ENCODE measurements at regions not wholly inside any gene's neighbourhood (a gene's known extent, or its start where the extent isn't known, plus 50 kb on each side); places are given as distances from the start of the nearest gene placed in this dataset.

DNA sequence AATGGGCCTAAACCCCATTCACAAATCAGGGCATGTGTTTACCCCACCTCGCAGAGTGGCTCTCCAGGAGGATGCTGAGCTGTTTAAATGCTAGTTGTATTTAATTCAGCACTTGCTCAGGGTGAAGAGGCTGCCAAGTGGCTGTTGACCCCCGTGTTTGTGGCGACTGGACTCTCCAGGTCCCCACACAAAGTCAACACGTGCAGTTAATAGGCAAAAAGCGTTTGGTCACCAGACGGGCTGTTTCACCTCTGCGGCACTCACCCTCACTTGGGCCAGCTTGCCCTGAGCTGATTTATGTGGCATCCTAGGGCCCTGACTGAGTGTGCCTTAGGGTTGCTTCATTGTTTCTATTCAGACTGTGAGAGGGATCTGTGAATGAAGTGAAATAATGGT is 152.3 kb downstream of the GAS1 start:
- no peaks in the 10 kb centered on the region for H3F3A ChIP-seq (ENCODE audit: low read depth)
- no peaks in the 10 kb centered on the region for H3K9me2 ChIP-seq (replicated peaks; ENCODE audit: low read depth, low read length)
- H4K20me1 ChIP-seq (ENCODE audit: insufficient read depth, low read length, poor library complexity, severe bottlenecking) = no peaks in the 10 kb centered on the region
- no peak overlapping the region for H3K4me3 ChIP-seq (ENCODE audit: low read length, poor library complexity, severe bottlenecking)
- no peak overlapping the region for H3K9ac ChIP-seq (ENCODE audit: low read depth, low read length, poor library complexity, severe bottlenecking)
- no peaks in the 10 kb centered on the region for H3K79me2 ChIP-seq (ENCODE audit: insufficient read depth, low read length)
- no peaks in the 10 kb centered on the region for H3K36me3 ChIP-seq (ENCODE audit: insufficient read depth, low read length)
- H3K4me1 ChIP-seq (ENCODE audit: insufficient read depth, low read length, poor library complexity, severe bottlenecking) = no peaks in the 10 kb centered on the region
- H3K27me3 ChIP-seq (ENCODE audit: insufficient read depth, low read length, poor library complexity, severe bottlenecking) = no peaks in the 10 kb centered on the region
- no peaks in the 10 kb centered on the region for H3K9me3 ChIP-seq (ENCODE audit: insufficient read depth, low read depth, low read length)
- H2AFZ ChIP-seq (ENCODE audit: low read length) = no peak overlapping the region
- H3K4me2 ChIP-seq (ENCODE audit: low read depth, low read length, poor library complexity, severe bottlenecking) = no peak overlapping the region
- TF ChIP-seq, protein P1, sequence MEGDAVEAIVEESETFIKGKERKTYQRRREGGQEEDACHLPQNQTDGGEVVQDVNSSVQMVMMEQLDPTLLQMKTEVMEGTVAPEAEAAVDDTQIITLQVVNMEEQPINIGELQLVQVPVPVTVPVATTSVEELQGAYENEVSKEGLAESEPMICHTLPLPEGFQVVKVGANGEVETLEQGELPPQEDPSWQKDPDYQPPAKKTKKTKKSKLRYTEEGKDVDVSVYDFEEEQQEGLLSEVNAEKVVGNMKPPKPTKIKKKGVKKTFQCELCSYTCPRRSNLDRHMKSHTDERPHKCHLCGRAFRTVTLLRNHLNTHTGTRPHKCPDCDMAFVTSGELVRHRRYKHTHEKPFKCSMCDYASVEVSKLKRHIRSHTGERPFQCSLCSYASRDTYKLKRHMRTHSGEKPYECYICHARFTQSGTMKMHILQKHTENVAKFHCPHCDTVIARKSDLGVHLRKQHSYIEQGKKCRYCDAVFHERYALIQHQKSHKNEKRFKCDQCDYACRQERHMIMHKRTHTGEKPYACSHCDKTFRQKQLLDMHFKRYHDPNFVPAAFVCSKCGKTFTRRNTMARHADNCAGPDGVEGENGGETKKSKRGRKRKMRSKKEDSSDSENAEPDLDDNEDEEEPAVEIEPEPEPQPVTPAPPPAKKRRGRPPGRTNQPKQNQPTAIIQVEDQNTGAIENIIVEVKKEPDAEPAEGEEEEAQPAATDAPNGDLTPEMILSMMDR (conservative IDR thresholded peaks at IDR 0.05; ENCODE audit: low read length) = no peak
- no peak for TF ChIP-seq EZH2phosphoT487 (IDR thresholded peaks at IDR 0.05; ENCODE audit: borderline replicate concordance)

DNA sequence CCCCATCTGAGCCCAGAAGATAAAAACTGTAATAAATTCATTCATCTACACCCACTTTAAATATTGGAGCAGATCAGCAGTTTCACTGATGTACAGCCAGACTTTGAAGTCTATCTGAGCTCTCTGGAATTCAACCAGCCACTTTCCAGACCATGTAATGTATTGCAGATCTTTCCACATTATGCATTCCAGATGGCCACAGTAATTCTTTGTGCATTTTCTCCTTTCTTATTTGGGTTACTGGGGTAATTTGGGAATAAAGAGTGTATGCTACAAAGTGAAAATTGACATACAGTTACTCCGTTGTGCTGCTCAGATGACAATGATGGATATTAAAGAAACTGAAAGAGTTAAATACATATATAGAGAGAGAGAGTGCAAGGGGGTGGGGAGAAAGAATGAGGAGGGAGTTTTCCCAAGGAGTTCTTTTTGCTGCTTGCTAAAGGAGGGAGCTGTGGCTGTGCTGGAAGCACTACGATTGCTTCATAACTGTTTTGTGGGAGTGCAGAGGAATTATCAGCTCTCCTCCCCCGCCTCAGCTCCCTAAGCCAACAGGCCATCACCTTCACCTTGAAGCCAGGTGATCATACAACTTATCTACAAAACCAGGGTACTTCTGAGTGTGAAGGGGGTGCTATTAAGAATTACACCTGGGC is 152.8 kb downstream of the GAS1 start:
- H3K27me3 ChIP-seq (ENCODE audit: insufficient read depth, low read length, poor library complexity, severe bottlenecking) = no peaks in the 10 kb centered on the region
- H3K36me3 ChIP-seq (ENCODE audit: insufficient read depth, low read length) = no peaks in the 10 kb centered on the region
- no peak overlapping the region for H3K9ac ChIP-seq (ENCODE audit: low read depth, low read length, poor library complexity, severe bottlenecking)
- H3F3A ChIP-seq (ENCODE audit: low read depth) = no peaks in the 10 kb centered on the region
- H3K4me1 ChIP-seq (ENCODE audit: insufficient read depth, low read length, poor library complexity, severe bottlenecking) = no peaks in the 10 kb centered on the region
- H4K20me1 ChIP-seq (ENCODE audit: insufficient read depth, low read length, poor library complexity, severe bottlenecking) = no peaks in the 10 kb centered on the region
- no peaks in the 10 kb centered on the region for H3K9me2 ChIP-seq (replicated peaks; ENCODE audit: low read depth, low read length)
- no peak for TF ChIP-seq EZH2phosphoT487 (IDR thresholded peaks at IDR 0.05; ENCODE audit: borderline replicate concordance)
- TF ChIP-seq, protein P1 (conservative IDR thresholded peaks at IDR 0.05; ENCODE audit: low read length) = no peak
- H2AFZ ChIP-seq (ENCODE audit: low read length) = no peak overlapping the region
- no peak overlapping the region for H3K4me3 ChIP-seq (ENCODE audit: low read length, poor library complexity, severe bottlenecking)
- no peak overlapping the region for H3K4me2 ChIP-seq (ENCODE audit: low read depth, low read length, poor library complexity, severe bottlenecking)
- H3K79me2 ChIP-seq (ENCODE audit: insufficient read depth, low read length) = no peaks in the 10 kb centered on the region
- H3K9me3 ChIP-seq (ENCODE audit: insufficient read depth, low read depth, low read length) = no peaks in the 10 kb centered on the region

DNA sequence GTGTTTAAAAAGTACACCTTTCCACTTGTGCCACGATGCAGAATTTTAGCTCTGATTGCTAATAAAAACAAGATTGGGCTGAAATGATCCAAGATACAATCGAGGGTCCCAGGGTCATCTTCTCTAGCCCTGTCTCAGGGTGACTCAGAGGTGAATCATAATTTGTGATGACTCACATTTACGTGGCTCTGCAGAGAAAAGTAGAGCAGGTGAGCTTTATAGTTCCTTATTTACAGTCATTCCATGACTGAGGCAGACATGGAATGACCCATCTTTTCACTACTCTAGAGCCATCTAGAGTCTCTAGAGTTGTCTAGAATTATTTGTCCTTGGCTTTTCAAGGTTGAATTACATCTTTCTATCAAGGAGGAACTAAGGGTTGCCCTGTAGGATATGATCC is 155.2 kb downstream of the GAS1 start:
- no peaks in the 10 kb centered on the region for H3F3A ChIP-seq (ENCODE audit: low read depth)
- no peaks in the 10 kb centered on the region for H3K9me3 ChIP-seq (ENCODE audit: insufficient read depth, low read depth, low read length)
- no peaks in the 10 kb centered on the region for H3K27me3 ChIP-seq (ENCODE audit: insufficient read depth, low read length, poor library complexity, severe bottlenecking)
- H3K9ac ChIP-seq (ENCODE audit: low read depth, low read length, poor library complexity, severe bottlenecking) = no peak overlapping the region
- no peak overlapping the region for H2AFZ ChIP-seq (ENCODE audit: low read length)
- no peaks in the 10 kb centered on the region for H3K4me1 ChIP-seq (ENCODE audit: insufficient read depth, low read length, poor library complexity, severe bottlenecking)
- no peaks in the 10 kb centered on the region for H3K36me3 ChIP-seq (ENCODE audit: insufficient read depth, low read length)
- no peak overlapping the region for H3K4me3 ChIP-seq (ENCODE audit: low read length, poor library complexity, severe bottlenecking)
- TF ChIP-seq, protein P1 (conservative IDR thresholded peaks at IDR 0.05; ENCODE audit: low read length) = no peak
- TF ChIP-seq EZH2phosphoT487 (IDR thresholded peaks at IDR 0.05; ENCODE audit: borderline replicate concordance) = no peak
- no peak overlapping the region for H3K4me2 ChIP-seq (ENCODE audit: low read depth, low read length, poor library complexity, severe bottlenecking)
- no peaks in the 10 kb centered on the region for H3K9me2 ChIP-seq (replicated peaks; ENCODE audit: low read depth, low read length)
- no peaks in the 10 kb centered on the region for H3K79me2 ChIP-seq (ENCODE audit: insufficient read depth, low read length)
- no peaks in the 10 kb centered on the region for H4K20me1 ChIP-seq (ENCODE audit: insufficient read depth, low read length, poor library complexity, severe bottlenecking)

All from Loucy (cell line).